ENCODE measurements at regions not wholly inside any gene's neighbourhood (a gene's known extent, or its start where the extent isn't known, plus 50 kb on each side); places are given as distances from the start of the nearest gene placed in this dataset.

DNA sequence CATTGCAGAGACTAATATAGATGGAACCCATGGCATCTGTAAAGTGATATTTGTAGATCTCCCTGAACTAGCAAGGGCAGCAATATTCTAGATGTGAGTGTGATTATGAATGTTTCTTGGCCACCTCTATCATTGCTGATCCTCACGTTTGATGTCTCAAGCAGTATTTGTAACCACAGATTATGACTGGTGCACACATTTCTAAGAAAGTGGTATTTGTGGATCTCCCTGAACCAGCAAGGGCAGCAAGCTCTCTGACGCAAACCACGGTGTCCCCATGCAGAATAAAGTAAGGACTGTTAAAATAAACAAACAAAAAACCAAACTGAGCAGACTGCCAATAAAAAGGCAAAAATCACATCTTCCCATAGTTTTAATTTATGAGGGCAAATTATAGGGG lies 301.3 kb downstream of the CSNK1G3 start (continued):
- TF ChIP-seq RXRA (IDR thresholded peaks at IDR 0.05; ENCODE audit: insufficient read depth, low read depth, low read length), result no peak
- no peak for TF ChIP-seq RNF2 (IDR thresholded peaks at IDR 0.05; ENCODE audit: borderline replicate concordance, low read depth, low read length, missing control alignments, poor library complexity, severe bottlenecking)
- no peak for TF ChIP-seq GTF2F1 (IDR thresholded peaks at IDR 0.05; ENCODE audit: borderline replicate concordance, low read depth, low read length)

Measured in H1 (cell line).